MG63 (cell line): ENCODE measurements at regions not wholly inside any gene's neighbourhood (a gene's known extent, or its start where the extent isn't known, plus 50 kb on each side); places are given as distances from the start of the nearest gene placed in this dataset.

Experiments
- DNase-seq: peaks from one replicate; pipeline ENCODE4 v3.0.0-alpha.2; 2020
- H3K27me3 ChIP-seq: fragments of 250-450 bp; sonication (Bioruptor Pico); 2 replicates; pipeline ENCODE4 v1.5.1; 2020; ENCODE audit warnings: mild to moderate bottlenecking, moderate library complexity
- H3K36me3 ChIP-seq: fragments of 250-450 bp; sonication (Bioruptor Pico); 2 replicates; pipeline ENCODE4 v1.5.1; 2020; ENCODE audit warnings: mild to moderate bottlenecking, moderate library complexity
- H3K4me3 ChIP-seq: fragments of 250-450 bp; sonication (Bioruptor Pico); 2 replicates; pipeline ENCODE4 v1.5.1; 2020; ENCODE audit warnings: mild to moderate bottlenecking, moderate library complexity
- H3K9me3 ChIP-seq: fragments of 250-450 bp; sonication (Bioruptor Pico); 2 replicates; pipeline ENCODE4 v1.5.1; 2020; ENCODE audit warnings: mild to moderate bottlenecking, moderate library complexity

GRCh38 chr4:83179205-83179604 lies 64.7 kb upstream of the PLAC8 start:
- H3K9me3 ChIP-seq: no peaks in the 10 kb centered on the region
- H3K27me3 ChIP-seq: no peaks in the 10 kb centered on the region
- no peaks in the 10 kb centered on the region for H3K36me3 ChIP-seq
- no peak overlapping the region for H3K4me3 ChIP-seq
- DNase-seq: no peak

GRCh38 chr4:83178029-83178428 lies 63.5 kb upstream of the PLAC8 start:
- H3K9me3 ChIP-seq: no peaks in the 10 kb centered on the region
- H3K27me3 ChIP-seq: no peaks in the 10 kb centered on the region
- no peak overlapping the region for H3K4me3 ChIP-seq
- H3K36me3 ChIP-seq: no peaks in the 10 kb centered on the region
- no peak for DNase-seq

- H3K27me3 ChIP-seq: no peaks in the 10 kb centered on the region
- H3K9me3 ChIP-seq: no peaks in the 10 kb centered on the region
- no peaks in the 10 kb centered on the region for H3K36me3 ChIP-seq
- H3K4me3 ChIP-seq: no peak overlapping the region
- no peak for DNase-seq
These were observed 62.7 kb upstream of the PLAC8 start for GRCh38 chr4:83177182-83177581.

- no peaks in the 10 kb centered on the region for H3K36me3 ChIP-seq
- H3K9me3 ChIP-seq: no peaks in the 10 kb centered on the region
- H3K27me3 ChIP-seq: no peaks in the 10 kb centered on the region
- no peak overlapping the region for H3K4me3 ChIP-seq
- no peak for DNase-seq
These were observed 60.4 kb upstream of the PLAC8 start for GRCh38 chr4:83174844-83175414.

- H3K36me3 ChIP-seq: no peaks in the 10 kb centered on the region
- H3K27me3 ChIP-seq: no peaks in the 10 kb centered on the region
- no peak overlapping the region for H3K4me3 ChIP-seq
- DNase-seq: no peak
- H3K9me3 ChIP-seq: no peaks in the 10 kb centered on the region
These were observed 57.8 kb upstream of the PLAC8 start for GRCh38 chr4:83172371-83172770.

- H3K27me3 ChIP-seq: no peaks in the 10 kb centered on the region
- H3K4me3 ChIP-seq: no peak overlapping the region
- no peaks in the 10 kb centered on the region for H3K36me3 ChIP-seq
- DNase-seq: no peak
- H3K9me3 ChIP-seq: no peaks in the 10 kb centered on the region
These were observed 57.0 kb upstream of the PLAC8 start for GRCh38 chr4:83171436-83172039.

- no peak for DNase-seq
- H3K36me3 ChIP-seq: no peaks in the 10 kb centered on the region
- no peaks in the 10 kb centered on the region for H3K27me3 ChIP-seq
- H3K4me3 ChIP-seq: no peak overlapping the region
- H3K9me3 ChIP-seq: no peaks in the 10 kb centered on the region
These were observed 56.4 kb upstream of the PLAC8 start for GRCh38 chr4:83170952-83171399.
